GM11168 (cell line): ENCODE measurements at regions not wholly inside any gene's neighbourhood (a gene's known extent, or its start where the extent isn't known, plus 50 kb on each side); places are given as distances from the start of the nearest gene placed in this dataset.

ENCODE experiments used
- in situ Hi-C: fragments of 300-500 bp; cut with MboI; formaldehyde crosslinking; loops from one replicate; pipeline ENCODE4 v1.12.0; 2022; ENCODE audit warnings: low sequenced_read_pairs; ENCODE audit not compliant: unreplicated experiment

DNA sequence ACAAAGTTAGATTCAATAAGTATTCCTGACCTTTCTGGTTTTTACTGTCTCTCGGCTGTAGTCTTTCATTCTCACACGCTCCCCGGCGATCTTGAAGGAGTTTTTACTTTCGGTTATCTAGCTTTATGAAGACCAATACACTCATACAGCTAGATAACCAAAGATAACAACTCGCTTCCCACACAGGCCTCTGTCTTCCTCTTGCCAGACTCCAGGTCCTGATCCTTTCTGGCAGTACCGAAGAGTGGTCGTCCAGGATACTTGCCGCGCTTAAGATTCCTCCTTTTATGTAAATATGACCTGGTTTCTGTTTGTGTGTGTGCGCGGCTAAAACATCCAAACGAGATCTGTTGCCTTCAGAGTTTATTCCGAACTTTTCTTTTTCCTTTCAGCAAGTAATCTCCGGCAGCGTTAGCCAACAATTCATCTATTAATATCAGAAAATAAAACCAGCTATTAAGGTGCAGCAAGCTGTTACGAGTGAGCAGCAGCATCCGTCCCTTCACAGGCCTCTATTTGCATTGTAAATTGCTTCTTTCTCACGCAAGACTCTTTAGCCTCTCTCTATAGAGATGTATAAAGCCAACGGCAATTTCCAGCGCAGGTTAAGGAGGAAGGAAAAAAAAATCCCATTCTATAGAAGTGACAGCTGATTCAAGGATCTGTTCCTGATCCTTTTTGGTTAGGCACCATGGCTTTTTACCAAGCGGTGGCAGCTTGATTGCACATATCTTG, 216.1 kb downstream of the MEF2C start:
- in situ Hi-C loops: no loop called here

DNA sequence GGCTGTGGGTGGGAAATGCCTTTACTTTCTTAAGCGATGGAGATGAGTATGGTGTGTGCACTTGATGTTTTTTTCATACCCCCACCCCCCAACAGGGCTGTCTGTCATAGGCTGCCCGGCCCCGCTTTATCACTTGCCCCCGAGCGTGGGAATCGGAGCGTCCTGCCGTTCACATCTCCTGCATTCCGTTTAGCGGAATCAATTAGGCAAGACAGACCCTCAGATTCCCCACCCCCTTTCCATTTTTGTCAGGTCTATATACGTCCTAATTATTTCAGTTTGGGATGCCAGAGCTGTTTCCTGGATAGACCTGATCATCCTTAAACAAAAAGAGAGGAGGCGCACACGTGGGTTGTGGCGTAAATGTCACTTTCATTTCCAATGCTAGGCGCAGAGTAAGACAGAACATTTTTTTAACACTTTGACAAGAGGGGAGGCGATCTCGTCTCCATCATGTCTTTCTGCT, 217.2 kb downstream of the MEF2C start:
- in situ Hi-C loops: no loop called here

- in situ Hi-C loops: no loop called here
These were observed 218.3 kb downstream of the MEF2C start for GRCh38 chr5:88664645-88665044.

DNA sequence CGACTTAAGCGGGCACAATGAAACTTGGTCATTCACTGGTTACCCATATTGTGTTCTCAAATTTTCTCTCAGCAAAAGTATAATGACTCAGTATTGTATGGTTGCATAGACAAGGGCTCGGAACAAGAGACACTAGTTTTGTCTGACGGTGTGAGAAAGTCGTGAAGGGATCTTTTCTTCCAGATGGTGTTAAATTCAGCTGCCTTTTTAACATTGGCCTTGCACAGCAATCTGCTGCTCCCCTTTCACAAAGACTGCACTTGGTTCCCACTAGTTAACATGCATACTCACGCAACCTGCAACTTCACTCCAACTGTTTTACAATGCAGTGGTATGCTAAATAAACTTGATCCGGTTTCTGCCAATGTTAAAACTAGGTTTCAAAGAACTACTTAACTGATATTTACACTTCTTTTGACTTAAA, 219.2 kb downstream of the MEF2C start:
- in situ Hi-C loops: no loop called here

GRCh38 chr5:88662846-88663245, 220.1 kb downstream of the MEF2C start:
- in situ Hi-C loops: no loop called here

- in situ Hi-C loops: no loop called here
These were observed 221.2 kb downstream of the MEF2C start for GRCh38 chr5:88661806-88662207.

DNA sequence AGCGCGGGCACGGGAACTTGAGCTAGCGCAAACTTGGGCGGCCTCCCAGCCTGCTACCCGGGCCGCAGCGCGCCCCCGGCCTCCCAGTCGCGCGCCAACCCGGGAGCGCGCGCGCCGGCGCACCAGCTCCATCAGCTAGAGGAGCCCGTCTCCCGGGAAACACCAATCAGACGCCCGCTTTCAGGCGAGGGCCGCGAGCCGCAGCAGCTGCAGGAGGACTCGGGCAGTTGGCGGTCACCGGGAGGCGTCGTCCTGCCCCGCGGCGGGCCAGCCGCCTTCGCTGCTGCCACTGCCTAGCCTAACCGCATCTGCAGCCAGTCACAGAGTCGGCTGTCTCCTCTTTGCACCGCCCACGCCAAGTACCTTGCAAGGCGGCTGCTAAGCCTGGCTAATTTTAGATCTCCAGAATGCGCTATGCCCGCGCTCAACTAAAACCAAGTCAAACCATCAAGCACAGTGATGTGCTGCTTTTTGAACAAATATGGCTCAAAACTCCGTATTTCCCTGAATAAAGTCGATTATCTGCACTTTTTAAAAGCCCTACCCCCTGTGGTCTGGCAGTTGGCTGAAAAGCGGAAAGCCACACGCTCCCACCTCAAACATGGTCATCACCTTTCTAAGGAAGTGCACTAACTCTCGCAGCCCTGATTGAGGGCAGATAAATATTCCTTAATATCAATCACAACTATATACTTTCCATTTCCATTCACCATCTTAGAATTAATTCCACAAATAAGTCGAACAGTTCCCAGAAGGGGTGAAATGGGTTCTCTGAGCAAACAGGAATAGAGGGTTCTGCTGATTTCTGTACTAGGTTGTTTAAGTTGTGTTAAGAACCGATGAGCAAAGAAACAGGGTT, 221.8 kb downstream of the MEF2C start:
- in situ Hi-C loops: no loop called here

DNA sequence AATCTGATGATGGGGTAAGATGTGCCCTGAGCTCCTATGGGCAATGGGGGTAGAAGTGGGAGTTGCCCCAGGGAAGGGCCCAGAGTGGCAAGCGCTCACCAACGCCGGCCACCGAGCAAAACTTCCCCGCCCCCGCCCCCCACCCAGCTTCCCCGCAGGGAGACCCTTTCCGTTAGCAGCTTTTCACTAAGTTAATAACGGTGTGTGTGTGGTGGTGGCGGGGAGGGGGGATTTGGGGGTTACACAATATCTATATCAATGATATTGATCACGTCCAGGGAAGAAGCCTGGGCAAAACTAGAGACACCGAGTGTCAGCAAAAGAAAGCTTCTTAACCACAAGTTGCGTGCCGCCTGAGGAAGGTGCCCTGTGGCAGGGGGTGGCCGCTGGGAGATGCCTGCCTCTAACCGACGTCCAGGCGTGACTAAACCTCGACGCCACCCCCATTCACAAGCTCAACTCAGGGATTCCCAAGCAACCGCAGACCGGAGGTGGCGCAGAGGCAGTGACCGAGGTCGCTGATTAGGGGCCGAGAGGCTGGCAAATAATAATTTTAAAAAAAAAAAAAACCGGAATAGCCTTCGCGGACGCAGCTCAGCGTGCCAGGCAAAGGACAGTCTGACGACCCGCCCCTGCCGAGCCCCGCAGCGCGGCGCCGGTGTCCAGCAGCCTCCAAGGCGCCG, 222.6 kb downstream of the MEF2C start:
- in situ Hi-C loops: no loop called here

- in situ Hi-C loops: no loop called here
These were observed 223.3 kb downstream of the MEF2C start for GRCh38 chr5:88659529-88660263.

GRCh38 chr5:88658886-88659285, 224.1 kb downstream of the MEF2C start:
- in situ Hi-C loops: no loop called here

GRCh38 chr5:88657906-88658775, 224.8 kb downstream of the MEF2C start:
- in situ Hi-C loops: no loop called here

GRCh38 chr5:88657136-88657535, 225.8 kb downstream of the MEF2C start:
- in situ Hi-C loops: no loop called here

DNA sequence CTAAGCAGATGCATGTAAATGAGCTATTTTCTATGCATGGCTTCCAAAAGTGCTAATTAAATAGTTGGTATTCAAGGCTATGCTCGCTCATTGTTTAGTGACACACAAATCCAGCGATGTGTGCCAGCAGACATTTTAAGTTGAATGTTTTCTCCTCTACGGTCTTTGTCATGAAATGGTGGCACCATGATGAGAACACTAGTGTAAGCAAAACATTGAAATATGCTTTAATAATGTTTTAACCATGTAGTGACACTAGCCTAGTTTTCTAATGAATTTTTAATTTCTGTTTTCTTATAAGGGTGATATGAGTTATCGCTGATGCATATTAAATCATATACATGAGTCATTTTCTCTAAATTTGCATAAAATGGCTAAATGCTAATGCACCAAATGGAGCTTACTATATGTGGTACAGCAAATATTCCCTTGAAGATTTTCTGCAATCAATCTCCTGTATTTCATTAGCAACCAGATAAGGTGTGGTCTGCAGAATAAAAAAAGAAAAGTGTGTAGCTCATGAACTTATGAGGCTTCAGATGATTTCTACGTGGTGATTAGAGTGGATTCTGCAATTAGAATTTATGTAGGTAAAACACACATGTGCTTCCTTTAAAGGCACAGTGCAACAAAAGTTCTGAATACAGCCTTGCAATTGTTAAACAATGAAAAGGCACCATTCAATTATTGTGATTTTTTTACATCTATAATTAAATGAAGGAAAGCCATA, 226.6 kb downstream of the MEF2C start:
- in situ Hi-C loops: no loop called here

DNA sequence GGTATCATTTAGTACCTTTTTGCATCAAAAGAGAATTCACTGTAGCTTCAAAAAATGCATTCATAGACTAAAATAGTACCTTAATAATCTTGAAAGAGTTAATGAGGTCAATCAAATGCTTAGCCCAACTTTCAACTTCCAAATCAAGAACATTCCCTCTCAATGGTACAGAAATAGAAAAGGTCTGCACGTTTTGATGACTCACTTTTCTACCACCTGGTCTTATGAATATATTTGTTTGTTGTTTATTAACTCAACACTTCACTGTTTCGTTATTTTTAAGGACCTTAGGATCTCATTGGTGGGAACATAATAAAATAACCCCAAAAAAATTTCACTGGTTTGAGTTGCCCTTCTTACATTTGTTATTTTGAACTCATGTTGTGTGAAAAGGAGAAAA, 229.5 kb downstream of the MEF2C start:
- in situ Hi-C loops: no loop called here

GRCh38 chr5:88647901-88648300, 235.1 kb downstream of the MEF2C start:
- in situ Hi-C loops: no loop called here

- in situ Hi-C loops: no loop called here
These were observed 236.1 kb downstream of the MEF2C start for GRCh38 chr5:88646866-88647265.

- in situ Hi-C loops: no loop called here
These were observed 238.3 kb downstream of the MEF2C start for GRCh38 chr5:88644676-88645075.

DNA sequence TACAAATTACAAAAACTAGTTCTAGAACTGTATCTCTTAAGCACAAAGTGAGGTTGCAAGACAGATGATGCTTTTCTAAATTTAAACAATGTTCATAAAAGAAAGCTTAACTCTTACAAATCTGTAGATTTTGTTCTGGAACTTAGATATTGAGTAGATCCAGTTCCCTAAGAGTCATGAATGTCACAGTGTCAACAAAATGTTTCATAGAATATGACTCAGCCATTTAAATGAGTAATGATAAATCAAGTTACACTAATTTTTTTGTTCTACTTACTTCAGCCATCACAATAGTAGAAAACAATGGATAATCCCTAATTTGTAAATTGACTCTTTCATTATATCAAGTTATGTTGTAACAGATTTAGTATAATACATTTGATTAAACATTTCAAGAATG, 239.7 kb downstream of the MEF2C start:
- in situ Hi-C loops: no loop called here

DNA sequence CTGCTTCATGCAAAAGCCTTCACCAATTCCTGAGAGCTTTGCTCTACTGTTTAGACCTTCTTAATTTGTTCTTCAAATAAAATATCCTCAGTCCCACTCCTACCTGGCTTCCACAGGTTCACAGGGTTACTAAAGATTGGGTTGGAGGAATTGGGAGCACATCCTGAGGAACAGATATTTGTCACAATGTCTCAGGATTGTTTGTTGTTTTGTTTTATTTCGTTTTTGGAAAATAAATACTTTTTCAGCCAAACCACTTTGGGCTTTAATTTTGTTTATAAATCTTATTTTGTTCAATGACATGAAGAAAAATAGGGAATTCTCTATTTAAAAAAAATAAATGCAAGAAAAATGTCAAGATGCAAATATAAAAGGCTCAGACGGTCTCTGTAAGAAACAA, 249.0 kb downstream of the MEF2C start:
- in situ Hi-C loops: no loop called here
